Cardiac fibroblast (primary cell): ENCODE measurements at regions not wholly inside any gene's neighbourhood (a gene's known extent, or its start where the extent isn't known, plus 50 kb on each side); places are given as distances from the start of the nearest gene placed in this dataset.

Source experiments
- DNase-seq, 2 donors: peaks; one replicate each; pipeline versions ENCODE4 v3.0.0 to v3.0.0-alpha.2; 2010; ENCODE audit warnings: low read depth in 2 of 2
- H3K4me3 ChIP-seq, 2 donors: replicated peaks in 1 of 2; 1 replicate in 1 of 2; 2 replicates in 1 of 2; pipeline ENCODE4 v1.5.1; 2011; ENCODE audit warnings: low read depth in 2 of 2, low read length in 2 of 2, mild to moderate bottlenecking in 2 of 2, moderate library complexity in 1 of 2
- TF ChIP-seq, protein P1 (sequence below): IDR thresholded peaks from one replicate; pipeline ENCODE4 v1.5.1; 2011; ENCODE audit warnings: low read depth, mild to moderate bottlenecking, low read length, inconsistent platforms

DNA sequence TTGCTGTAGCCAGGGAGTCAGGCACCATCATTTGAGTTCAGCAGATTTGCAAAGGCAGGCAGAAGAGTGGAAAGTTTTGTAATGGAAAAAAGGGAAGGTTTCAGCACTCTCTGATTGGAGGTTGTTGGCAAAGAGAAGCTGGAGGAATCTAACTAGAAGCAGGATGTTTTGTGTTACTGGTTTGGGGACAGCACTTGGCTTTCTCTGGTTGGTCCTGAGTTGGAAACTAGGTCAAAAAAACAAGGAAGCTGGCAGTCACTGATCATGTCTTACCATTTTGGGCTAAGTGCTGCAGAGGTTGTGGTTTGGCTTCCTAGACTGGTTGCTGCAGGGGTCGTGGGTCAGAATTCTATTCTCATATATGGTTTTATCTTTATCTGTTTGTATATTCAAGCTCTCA lies 189.8 kb downstream of the DRD1 start:
- TF ChIP-seq, protein P1, sequence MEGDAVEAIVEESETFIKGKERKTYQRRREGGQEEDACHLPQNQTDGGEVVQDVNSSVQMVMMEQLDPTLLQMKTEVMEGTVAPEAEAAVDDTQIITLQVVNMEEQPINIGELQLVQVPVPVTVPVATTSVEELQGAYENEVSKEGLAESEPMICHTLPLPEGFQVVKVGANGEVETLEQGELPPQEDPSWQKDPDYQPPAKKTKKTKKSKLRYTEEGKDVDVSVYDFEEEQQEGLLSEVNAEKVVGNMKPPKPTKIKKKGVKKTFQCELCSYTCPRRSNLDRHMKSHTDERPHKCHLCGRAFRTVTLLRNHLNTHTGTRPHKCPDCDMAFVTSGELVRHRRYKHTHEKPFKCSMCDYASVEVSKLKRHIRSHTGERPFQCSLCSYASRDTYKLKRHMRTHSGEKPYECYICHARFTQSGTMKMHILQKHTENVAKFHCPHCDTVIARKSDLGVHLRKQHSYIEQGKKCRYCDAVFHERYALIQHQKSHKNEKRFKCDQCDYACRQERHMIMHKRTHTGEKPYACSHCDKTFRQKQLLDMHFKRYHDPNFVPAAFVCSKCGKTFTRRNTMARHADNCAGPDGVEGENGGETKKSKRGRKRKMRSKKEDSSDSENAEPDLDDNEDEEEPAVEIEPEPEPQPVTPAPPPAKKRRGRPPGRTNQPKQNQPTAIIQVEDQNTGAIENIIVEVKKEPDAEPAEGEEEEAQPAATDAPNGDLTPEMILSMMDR, result no peak
- peak; percentile 4 to 49 for DNase-seq

DNA sequence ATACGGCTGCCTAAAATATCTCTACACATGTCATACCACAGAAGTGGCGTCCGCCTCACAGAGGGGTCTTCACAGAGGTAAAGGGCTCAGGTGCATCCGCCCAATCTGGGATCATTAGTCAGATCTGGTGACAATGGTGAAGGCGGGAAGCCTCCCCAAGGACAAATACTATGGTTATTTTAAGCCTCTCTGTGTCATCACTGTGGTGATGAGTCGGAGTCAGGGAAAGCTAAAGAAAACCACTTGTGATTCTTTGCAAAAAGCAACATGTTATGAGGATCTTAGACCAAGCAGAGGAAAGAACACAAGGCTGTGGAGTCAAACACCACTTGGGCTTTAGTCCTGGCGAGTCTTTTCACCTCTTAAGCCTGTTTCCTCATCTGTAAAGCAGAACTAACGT lies 190.4 kb downstream of the DRD1 start:
- no peak overlapping the region for H3K4me3 ChIP-seq
- TF ChIP-seq, protein P1, result no peak
- DNase-seq, result no peak

More for the DNA sequence above, 189.8 kb downstream of the DRD1 start:
- H3K4me3 ChIP-seq, result no peak overlapping the region

DNA sequence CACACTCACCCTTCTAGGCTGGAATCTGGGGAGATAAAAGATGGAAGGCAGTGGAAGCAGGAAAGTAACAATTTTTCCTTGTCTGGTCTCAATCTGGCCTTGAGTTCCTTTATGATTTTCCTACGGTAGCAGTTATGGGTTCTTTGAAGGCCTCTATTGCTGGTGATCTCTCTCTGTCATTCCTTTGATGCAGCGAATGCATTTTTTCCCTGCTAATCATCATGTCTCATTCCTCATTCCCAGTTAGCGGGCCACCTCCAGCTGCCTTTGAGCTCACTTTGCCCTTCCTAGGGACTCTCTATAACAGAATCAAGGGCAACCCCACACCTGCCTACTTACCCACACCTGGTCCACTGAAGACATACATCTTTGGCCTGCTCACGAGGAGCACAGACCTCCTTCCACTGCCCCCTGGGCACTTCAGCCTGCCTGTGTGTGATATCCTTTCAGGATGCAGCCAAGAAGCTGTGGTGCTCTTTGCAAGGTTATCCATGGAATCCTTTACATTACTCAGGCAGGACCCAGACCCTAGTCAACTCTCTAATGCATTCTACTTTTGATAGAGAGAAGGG lies 191.7 kb downstream of the DRD1 start:
- DNase-seq, result no peak
- TF ChIP-seq, protein P1, result no peak
- no peak overlapping the region for H3K4me3 ChIP-seq

DNA sequence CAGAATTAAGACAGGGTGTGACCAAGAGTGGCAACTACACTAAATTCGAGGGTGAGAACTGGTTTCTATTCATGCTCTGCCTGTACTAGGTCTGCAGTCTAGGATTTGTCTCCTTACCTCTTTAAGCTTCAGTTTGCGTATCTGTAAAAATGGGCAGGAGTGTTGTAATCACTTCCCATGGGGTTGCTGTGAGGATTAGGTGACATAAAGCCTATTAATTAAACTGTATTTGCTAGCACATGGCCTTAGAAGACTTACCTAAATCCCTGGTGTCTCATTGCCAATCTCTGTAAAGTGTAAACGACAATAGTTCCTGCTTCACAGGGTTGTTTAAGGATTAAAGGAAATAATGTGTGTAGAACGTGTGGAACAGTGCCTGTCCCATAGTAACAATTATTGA lies 193.6 kb downstream of the DRD1 start:
- TF ChIP-seq, protein P1, result no peak
- DNase-seq, result no peak
- no peak overlapping the region for H3K4me3 ChIP-seq

DNA sequence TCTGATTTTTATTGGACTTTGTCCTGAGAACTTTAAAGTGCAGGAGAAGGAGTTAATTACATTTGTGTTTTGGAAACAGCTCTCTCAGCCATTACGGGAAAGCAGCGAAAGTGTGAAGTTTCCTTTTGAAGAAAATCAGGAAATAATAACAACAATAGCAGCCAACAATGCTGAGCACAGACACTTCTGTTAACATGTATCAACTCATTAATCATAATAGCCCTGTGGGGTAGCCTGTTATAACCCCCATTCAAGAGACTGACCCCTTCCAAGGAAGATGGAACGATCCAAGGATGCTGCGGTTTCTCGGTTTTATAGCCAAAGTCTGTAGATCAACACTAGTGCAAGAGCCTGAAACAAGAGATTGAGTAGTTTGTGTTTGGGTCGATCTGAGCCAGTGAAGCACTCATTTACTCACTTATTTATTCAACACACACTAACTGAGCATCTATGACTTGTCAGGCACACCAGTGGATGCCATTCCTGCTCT lies 195.5 kb downstream of the DRD1 start:
- TF ChIP-seq, protein P1, result no peak
- no peak overlapping the region for H3K4me3 ChIP-seq
- DNase-seq, result no peak

DNA sequence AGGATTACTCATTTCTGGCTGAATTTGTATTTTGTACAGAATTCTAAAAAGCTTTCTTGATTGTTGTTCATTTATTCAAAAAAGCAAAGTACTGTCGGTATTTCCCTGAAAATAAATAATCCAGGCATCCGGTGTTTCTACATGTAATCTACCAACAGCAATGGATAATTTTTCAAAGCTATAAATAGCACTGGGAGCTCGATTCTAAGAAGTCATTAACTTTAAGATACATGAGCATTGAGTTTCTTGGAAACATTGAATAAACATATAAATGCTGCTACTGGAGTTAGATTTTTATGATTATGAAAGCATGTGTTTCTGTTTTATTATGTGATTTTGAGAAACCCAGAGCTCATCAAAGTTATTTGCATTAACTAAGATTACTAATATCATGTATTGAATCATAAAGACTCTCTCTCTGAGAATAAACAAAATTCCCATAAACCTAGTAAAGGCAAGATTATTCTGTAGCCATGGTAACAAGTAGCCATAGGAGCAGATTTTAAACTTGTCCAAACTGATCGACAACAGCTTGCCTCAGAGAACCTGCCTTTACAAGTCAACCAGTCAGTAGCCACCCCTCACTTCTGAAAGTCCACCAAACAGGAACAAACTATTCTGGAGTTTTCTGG lies 197.0 kb downstream of the DRD1 start:
- TF ChIP-seq, protein P1, result no peak
- H3K4me3 ChIP-seq, result no peak overlapping the region
- DNase-seq, result no peak
